Fibroblast of peridontal ligament (primary cell): ENCODE measurements at regions not wholly inside any gene's neighbourhood (a gene's known extent, or its start where the extent isn't known, plus 50 kb on each side); places are given as distances from the start of the nearest gene placed in this dataset.

ENCODE experiments used
- DNase-seq: peaks from one replicate; pipeline ENCODE4 v3.0.0-alpha.2; 2010; ENCODE audit errors: extremely low read depth

- DNase-seq = no peak
Observed at GRCh38 chr1:193418745-193419058, 232.3 kb upstream of the B3GALT2 start.

DNA sequence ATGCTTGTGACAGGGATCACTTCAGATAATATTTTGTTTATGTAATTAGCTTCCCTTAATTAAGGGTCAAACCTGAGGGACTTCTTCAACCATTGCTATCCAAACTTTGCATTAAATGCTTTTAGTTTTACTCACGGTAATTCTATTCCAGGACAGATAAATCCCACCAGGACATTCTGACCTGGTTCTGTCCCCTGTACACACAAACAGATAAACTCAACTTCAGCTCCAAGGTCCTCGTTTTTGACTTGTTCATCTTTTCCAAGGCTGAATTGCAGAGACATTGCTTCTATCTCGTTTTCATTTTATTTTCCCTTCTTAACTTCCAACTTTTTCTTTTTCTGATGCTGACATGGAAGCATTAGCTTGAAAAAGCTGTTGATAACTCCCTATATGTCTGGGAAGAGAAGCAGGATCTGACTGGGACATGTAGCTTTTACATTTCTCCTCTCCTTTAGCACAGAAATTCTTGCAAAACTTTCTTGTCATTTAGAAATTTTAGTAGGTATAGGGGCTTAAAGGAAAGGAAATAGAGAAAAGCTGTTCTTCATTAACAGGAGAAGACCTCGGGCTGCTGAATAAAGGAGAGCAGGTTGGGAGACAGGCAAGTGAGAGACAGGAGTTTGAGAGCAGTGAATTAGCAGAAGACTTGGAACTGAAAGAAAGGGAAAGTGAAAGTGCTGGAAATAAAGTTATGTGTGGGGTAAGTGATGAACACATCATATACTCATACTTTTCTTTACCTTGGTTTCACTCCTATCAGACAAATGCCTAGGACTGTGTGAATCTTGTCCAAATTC lies 231.7 kb upstream of the B3GALT2 start:
- peak; percentile 69 for DNase-seq

DNA sequence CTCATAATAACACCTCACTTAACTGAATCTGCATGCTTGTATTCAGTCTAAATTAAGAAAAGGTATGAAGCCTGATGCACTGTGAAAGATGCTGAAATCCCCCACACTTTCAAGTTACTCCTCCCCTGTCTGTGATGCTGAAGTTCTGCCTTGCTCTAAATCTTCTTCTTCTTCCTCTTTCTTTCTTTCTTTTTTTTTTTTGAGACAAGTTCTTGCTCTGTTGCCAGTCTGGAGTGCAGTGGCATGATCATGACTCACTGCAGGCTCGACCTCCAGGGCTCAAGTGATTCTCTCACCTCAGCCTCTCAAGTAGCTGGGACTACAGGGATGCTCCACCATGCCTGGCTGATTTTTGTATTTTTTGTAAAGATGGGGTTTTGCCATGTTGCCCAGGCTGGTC lies 231.0 kb upstream of the B3GALT2 start:
- DNase-seq = peak; percentile 42

- no peak for DNase-seq
Observed at GRCh38 chr1:193416226-193417024, 230.0 kb upstream of the B3GALT2 start.

GRCh38 chr1:193415256-193415655 lies 228.8 kb upstream of the B3GALT2 start:
- no peak for DNase-seq

GRCh38 chr1:193413376-193413775 lies 227.0 kb upstream of the B3GALT2 start:
- DNase-seq = no peak

DNA sequence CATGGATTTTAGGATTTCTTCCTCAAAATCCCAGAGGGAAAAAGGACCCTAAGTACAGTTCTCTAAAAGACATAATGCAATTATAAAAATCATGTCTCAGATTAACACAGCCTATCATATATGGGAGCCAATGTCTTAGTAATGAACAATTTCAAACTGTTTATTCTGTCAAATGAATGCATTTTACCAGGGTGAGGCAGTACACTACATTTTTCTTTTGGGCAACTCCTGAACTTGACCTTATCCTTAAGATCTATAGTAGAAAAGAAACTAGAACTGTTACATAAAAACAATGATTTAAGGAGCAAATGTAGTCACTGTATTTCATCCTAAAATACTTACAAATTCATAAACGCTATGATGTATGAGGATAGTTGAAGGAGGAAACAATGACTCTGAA lies 226.3 kb upstream of the B3GALT2 start:
- no peak for DNase-seq

GRCh38 chr1:193411714-193412113 lies 225.3 kb upstream of the B3GALT2 start:
- no peak for DNase-seq

- DNase-seq = no peak
Observed at GRCh38 chr1:193411215-193411614, 224.8 kb upstream of the B3GALT2 start.

DNA sequence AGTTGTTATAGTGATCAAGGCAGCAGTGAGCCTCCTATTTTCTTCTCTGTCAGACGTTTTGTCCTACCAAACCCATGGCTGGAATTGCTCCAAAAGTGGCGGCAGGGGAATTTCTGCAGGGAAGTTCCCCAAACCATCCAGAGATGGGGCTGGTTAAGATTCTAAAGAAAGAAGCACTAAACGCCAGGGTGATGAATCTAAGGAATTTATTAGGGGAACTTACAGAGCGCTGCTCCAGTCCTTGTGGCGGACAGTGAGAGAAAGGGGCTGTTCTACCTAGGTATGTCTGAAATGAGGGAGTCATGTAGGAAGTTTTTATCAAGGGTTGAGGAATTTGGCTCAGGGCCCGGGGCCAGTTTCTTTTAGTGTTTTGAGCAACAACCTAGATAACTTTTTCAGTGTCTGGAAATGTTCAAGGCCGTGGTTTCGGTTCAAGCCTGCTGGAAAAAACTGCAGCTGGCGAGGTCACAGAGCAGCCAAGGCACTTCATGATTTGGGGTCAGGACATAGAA lies 222.4 kb upstream of the B3GALT2 start:
- peak; percentile 38 for DNase-seq

GRCh38 chr1:193406901-193407300 lies 220.5 kb upstream of the B3GALT2 start:
- DNase-seq = peak; percentile 80

DNA sequence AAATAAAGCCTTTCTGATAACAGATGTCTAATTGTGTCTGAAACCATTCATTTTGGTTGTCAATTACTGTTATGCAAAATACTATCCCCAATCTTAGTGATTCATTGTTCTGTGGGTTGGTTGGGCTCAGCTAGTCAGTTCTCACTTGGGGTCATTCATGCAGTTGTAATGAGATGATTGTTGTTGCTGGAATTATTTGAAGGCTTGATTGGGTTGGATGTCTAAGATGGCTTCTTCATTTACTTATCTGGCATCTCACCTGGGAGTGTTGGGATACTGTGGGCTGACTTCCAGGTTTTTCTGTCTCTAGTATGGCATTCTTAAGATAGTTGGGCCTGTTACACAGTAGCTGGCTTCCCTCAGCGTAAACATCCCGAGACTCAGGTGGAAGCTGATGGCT lies 217.8 kb upstream of the B3GALT2 start:
- DNase-seq = no peak

DNA sequence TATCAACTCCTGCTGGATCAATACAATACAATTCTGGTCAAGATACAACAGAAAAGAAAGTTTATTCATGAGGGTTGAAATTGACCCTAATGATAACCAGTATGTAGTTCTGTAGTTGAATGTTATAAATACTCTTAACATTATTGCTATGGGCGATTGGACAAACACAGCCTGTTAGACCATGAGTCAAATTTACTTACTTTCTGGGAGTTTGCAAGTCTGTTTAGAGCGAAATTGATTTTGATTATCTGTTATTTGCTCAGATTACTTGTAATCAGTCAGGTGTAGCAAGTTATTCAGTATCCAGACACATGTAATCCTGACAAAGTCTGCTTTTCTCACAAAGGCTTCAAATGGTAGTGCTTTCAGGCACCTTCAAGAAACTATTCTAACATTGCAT lies 216.6 kb upstream of the B3GALT2 start:
- no peak for DNase-seq

DNA sequence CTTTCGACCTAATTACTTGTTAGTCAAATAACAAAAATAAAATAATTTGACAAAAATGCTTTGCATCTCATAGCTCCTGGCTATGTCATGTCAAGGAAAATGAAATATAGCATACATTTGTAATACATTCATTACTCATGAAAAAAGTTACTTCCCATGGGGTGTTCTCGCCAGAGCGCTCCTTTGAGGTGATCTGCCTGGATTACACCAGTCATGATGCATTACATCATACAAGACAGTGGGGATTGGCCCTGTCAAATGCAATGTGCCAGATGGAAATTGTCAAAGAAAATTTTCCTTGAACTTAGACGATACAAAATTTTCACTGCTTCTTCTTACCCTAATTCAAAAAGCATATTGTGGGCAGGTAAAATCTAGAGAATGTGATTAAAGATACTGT lies 215.6 kb upstream of the B3GALT2 start:
- no peak for DNase-seq

- no peak for DNase-seq
Observed at GRCh38 chr1:193394336-193394735, 207.9 kb upstream of the B3GALT2 start.

DNA sequence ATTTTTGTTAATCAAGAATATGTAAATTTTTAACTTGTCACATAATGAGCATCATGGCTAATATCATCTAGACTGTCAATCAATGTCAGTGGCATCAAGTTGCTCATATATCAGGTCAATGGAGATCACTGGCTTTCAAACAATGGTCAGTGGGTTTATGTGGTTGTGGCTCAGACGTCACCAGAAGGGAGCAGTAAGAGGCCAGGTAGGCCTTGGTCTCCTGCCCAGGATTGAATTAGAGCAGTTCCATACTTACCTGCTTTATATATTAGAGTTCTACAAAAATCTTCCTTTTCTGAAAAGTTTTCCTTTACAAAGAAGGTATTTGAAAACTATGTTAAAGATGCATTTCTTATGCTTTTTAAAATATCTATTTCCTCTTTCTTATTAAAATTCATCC lies 206.3 kb upstream of the B3GALT2 start:
- no peak for DNase-seq

- DNase-seq = no peak
Observed at GRCh38 chr1:193388683-193389082, 202.3 kb upstream of the B3GALT2 start.

GRCh38 chr1:193388165-193388564 lies 201.8 kb upstream of the B3GALT2 start:
- DNase-seq = no peak

GRCh38 chr1:193387406-193387805 lies 201.0 kb upstream of the B3GALT2 start:
- no peak for DNase-seq

- peak; percentile 9 for DNase-seq
Observed at GRCh38 chr1:193378451-193378850, 192.0 kb upstream of the B3GALT2 start.

- DNase-seq = peak; percentile 5
Observed at GRCh38 chr1:193377472-193377871, 191.1 kb upstream of the B3GALT2 start.

DNA sequence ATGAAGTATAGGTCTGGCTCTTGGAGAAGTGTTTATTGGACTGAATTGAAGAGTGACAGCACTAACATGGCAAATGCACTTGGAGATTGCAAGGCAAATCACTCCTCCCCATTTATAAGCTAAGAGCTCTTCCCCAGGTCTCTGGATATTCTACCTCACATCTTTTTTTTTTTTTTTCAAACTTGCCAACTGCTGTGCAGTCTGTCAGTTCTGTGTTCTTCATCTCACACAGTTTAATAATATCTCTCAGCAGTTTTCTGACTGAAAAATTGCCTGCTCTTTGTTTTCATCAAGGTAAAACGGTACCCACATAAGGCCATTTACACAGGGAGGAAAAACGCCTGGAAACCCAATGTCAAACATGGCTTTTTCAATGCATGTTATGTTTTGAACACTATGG lies 186.1 kb upstream of the B3GALT2 start:
- no peak for DNase-seq

GRCh38 chr1:193368302-193368701 lies 181.9 kb upstream of the B3GALT2 start:
- DNase-seq = no peak
